ENCODE measurements at regions not wholly inside any gene's neighbourhood (a gene's known extent, or its start where the extent isn't known, plus 50 kb on each side); places are given as distances from the start of the nearest gene placed in this dataset.

- TF ChIP-seq CTCF (IDR thresholded peaks at IDR 0.05; ENCODE audit: unreplicated experiment): no peak
- Mint-ChIP-seq H3K36me3 (no peaks in the 10 kb centered on the region), H3K4me3 (no peak overlapping the region), H3K4me1 (no peaks in the 10 kb centered on the region), H3K27ac (no peak overlapping the region), H3K9me3 (no peaks in the 10 kb centered on the region), H3K27me3 (ENCODE audit: low read depth) (peaks cover 100% of the 10 kb centered on the region)
- no peak for DNase-seq (ENCODE audit: low spot score in 2 of 2, unreplicated experiment in 2 of 2)
Measured at GRCh38 chr15:89413877-89414276, 79.3 kb upstream of the POLG start.

GRCh38 chr15:89412905-89413411 lies 78.3 kb upstream of the POLG start:
- Mint-ChIP-seq H3K4me3 (no peak overlapping the region), H3K4me1 (peaks cover 2% of the 10 kb centered on the region), H3K9me3 (no peaks in the 10 kb centered on the region), H3K36me3 (no peaks in the 10 kb centered on the region), H3K27ac (no peak overlapping the region), H3K27me3 (ENCODE audit: low read depth) (peaks cover 100% of the 10 kb centered on the region)
- no peak for TF ChIP-seq CTCF (IDR thresholded peaks at IDR 0.05; ENCODE audit: unreplicated experiment)
- DNase-seq (ENCODE audit: low spot score in 2 of 2, unreplicated experiment in 2 of 2): no peak

- no peaks in the 10 kb centered on the region for H3K36me3 Mint-ChIP-seq
- H3K27me3 Mint-ChIP-seq (ENCODE audit: low read depth): peaks cover 100% of the 10 kb centered on the region
- H3K4me1 Mint-ChIP-seq: peaks cover 9% of the 10 kb centered on the region
- no peak overlapping the region for H3K4me3 Mint-ChIP-seq
- no peak overlapping the region for H3K27ac Mint-ChIP-seq
- DNase-seq (ENCODE audit: low spot score in 2 of 2, unreplicated experiment in 2 of 2): no peak
- no peak for TF ChIP-seq CTCF (IDR thresholded peaks at IDR 0.05; ENCODE audit: unreplicated experiment)
- no peaks in the 10 kb centered on the region for H3K9me3 Mint-ChIP-seq
Measured at GRCh38 chr15:89410039-89410435, 75.4 kb upstream of the POLG start.

GRCh38 chr15:89409184-89410038 lies 74.8 kb upstream of the POLG start:
- peaks cover 100% of the 10 kb centered on the region for H3K27me3 Mint-ChIP-seq (ENCODE audit: low read depth)

GRCh38 chr15:89408372-89409183 lies 74.0 kb upstream of the POLG start:
- DNase-seq (ENCODE audit: low spot score in 2 of 2, unreplicated experiment in 2 of 2): no peak
- no peak for TF ChIP-seq CTCF (IDR thresholded peaks at IDR 0.05; ENCODE audit: unreplicated experiment)
- Mint-ChIP-seq H3K4me1 (peaks cover 9% of the 10 kb centered on the region), H3K4me3 (no peak overlapping the region), H3K27me3 (ENCODE audit: low read depth) (peaks cover 100% of the 10 kb centered on the region), H3K27ac (no peak overlapping the region), H3K36me3 (no peaks in the 10 kb centered on the region), H3K9me3 (no peaks in the 10 kb centered on the region)

More at GRCh38 chr15:89409184-89410038, 74.8 kb upstream of the POLG start:
- Mint-ChIP-seq H3K4me1 (peaks cover 9% of the 10 kb centered on the region), H3K27ac (no peak overlapping the region), H3K9me3 (no peaks in the 10 kb centered on the region), H3K4me3 (no peak overlapping the region), H3K36me3 (no peaks in the 10 kb centered on the region)
- TF ChIP-seq CTCF (IDR thresholded peaks at IDR 0.05; ENCODE audit: unreplicated experiment): no peak
- DNase-seq (ENCODE audit: low spot score in 2 of 2, unreplicated experiment in 2 of 2): no peak
